ENCODE measurements at regions not wholly inside any gene's neighbourhood (a gene's known extent, or its start where the extent isn't known, plus 50 kb on each side); places are given as distances from the start of the nearest gene placed in this dataset.

- TF ChIP-seq CTCF (IDR thresholded peaks at IDR 0.05) (no peak), POLR2A (IDR thresholded peaks at IDR 0.05) (no peak)
Measured at GRCh38 chr9:18296702-18297055, 177.3 kb upstream of the ADAMTSL1 start.

Data from uterus (tissue), 2 donors.